ENCODE measurements at regions not wholly inside any gene's neighbourhood (a gene's known extent, or its start where the extent isn't known, plus 50 kb on each side); places are given as distances from the start of the nearest gene placed in this dataset.
"Not testable (repeated sequence)": the region's sequence is repeated elsewhere in the genome, so short reads cannot be mapped to it uniquely, and the experiment has no call there.

DNA sequence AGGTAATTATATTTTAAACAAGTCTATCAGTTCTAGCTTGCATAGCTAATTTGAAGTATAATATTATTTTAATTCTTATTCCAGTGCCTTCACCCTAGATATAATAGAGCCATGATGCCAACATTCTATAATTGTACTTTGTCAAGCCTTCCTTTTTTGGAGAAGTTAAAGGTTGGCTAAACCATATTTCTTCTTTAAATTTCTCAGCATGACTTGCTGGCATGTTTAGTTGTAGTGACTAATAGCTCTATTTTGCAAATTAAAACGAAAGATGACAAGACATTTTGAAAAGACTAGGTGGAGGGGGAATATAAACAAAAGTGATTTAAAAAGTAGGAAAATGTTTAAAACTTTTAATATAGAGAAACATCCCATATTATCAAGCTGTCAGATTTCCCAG lies 400.7 kb downstream of the PSAT1 start:
- no peaks in the 10 kb centered on the region for H3K27me3 ChIP-seq (ENCODE audit: control insufficient read depth, insufficient read depth)
- ATAC-seq (no peak), DNase-seq (no peak)
- no peaks in the 10 kb centered on the region for H3K4me1 ChIP-seq (ENCODE audit: control insufficient read depth, insufficient read depth, low read length)
- no peak overlapping the region for H3K27ac ChIP-seq (ENCODE audit: low read length)
- intact Hi-C loops (cut with DNase I) = no loop called here
- WGBS = 48% methylated on average over 1 of the region's 1 CpG
- H3K9me3 ChIP-seq (ENCODE audit: control insufficient read depth, low read length) = no peaks in the 10 kb centered on the region
- H3K4me3 ChIP-seq (ENCODE audit: low read length) = no peak overlapping the region

DNA sequence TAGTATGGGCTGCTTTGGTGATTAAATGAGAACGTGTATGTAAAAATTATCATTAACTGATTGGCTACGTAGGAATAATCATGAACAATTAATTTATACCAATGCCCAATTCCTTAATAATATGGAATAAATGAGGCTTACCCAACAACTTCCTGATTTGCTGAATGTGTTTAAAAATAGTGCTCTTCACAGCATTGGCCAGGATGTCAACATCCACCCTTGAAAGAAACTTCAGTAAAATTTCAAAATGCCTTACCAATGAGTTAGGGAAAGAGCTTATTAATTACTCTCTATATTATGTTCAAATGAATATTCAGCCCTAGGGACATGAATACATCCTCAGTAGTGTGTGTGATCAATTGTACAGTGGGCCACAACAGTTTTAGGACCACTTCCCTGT lies 401.4 kb downstream of the PSAT1 start:
- no peaks in the 10 kb centered on the region for H3K27me3 ChIP-seq (ENCODE audit: control insufficient read depth, insufficient read depth)
- 72% methylated on average over 2 of the region's 2 CpGs for WGBS

DNA sequence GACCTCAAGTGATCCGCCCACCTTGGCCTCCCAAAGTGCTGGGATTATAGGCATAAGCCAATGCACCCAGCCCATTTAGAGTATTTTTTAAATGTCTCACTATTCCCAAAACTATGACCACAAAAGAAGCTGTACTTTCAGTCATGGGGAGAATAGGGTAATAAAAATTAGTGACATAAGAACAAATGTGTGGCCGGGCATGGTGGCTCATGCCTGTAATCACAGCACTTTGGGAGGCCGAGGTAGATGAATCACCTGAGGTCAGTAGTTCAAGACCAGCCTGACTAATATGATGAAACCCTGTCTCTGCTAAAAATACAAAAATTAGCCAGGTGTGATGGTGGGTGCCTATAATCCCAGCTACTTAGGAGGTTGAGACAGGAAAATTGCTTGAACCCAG lies 402.3 kb downstream of the PSAT1 start:
- H3K4me3 ChIP-seq (ENCODE audit: low read length); H3K27me3 ChIP-seq (ENCODE audit: control insufficient read depth, insufficient read depth); DNase-seq; H3K9me3 ChIP-seq (ENCODE audit: control insufficient read depth, low read length); intact Hi-C loops (cut with DNase I); H3K4me1 ChIP-seq (ENCODE audit: control insufficient read depth, insufficient read depth, low read length); H3K27ac ChIP-seq (ENCODE audit: low read length); ATAC-seq: not testable (repeated sequence)
- 93% methylated on average over 3 of the region's 3 CpGs for WGBS

More for the DNA sequence above, 401.4 kb downstream of the PSAT1 start:
- DNase-seq (no peak), ATAC-seq (no peak)
- Histone ChIP-seq H3K4me3 (ENCODE audit: low read length) (no peak overlapping the region), H3K9me3 (ENCODE audit: control insufficient read depth, low read length) (no peaks in the 10 kb centered on the region), H3K27ac (ENCODE audit: low read length) (no peak overlapping the region), H3K4me1 (ENCODE audit: control insufficient read depth, insufficient read depth, low read length) (no peaks in the 10 kb centered on the region)
- intact Hi-C loops (cut with DNase I) = no loop called here

DNA sequence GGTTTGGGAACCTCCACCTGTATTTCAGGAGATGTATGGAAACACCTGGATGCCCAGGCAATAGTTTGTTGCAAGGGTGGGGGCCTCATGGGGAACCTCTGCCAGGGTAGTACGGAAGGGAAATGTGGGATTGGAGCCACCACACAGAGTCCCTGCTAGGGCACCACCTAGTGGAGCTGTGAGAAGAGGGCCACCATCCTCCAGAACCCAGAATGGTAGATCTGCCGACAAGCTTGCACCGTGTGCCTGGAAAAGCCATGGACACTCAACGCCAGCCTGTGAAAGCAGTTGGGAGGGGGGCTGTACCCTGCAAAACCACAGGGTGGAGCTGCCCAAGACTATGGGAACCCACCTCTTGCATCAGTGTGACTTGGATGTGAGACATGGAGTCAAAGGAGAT lies 407.2 kb downstream of the PSAT1 start:
- H3K4me3 ChIP-seq (ENCODE audit: low read length); ATAC-seq; H3K27ac ChIP-seq (ENCODE audit: low read length); H3K4me1 ChIP-seq (ENCODE audit: control insufficient read depth, insufficient read depth, low read length); H3K9me3 ChIP-seq (ENCODE audit: control insufficient read depth, low read length); intact Hi-C loops (cut with DNase I); H3K27me3 ChIP-seq (ENCODE audit: control insufficient read depth, insufficient read depth): not testable (repeated sequence)
- peak in 1 of 3 donors; percentile 38 for DNase-seq
- 70% methylated on average over 4 of the region's 4 CpGs for WGBS

DNA sequence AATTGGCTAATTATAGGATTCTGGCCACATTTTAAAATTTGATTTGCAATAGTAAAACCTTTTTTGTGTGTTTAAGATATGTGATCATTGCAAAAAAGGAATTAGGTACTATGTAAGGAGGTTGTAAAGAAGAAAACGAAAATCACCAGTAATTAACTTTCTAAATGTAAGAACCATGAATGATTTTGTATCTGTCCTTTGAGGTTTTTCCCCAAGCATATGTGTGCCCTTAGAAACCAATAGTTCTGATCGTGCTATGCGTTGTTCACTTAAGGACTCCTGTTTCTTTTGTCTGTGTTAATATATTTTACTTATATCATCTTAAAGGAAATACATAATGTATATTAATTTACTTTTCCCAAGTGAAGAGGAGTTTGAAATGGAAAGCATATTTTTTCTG lies 410.2 kb downstream of the PSAT1 start:
- Histone ChIP-seq H3K4me3 (ENCODE audit: low read length) (no peak overlapping the region), H3K4me1 (ENCODE audit: control insufficient read depth, insufficient read depth, low read length) (no peaks in the 10 kb centered on the region), H3K27me3 (ENCODE audit: control insufficient read depth, insufficient read depth) (no peaks in the 10 kb centered on the region), H3K9me3 (ENCODE audit: control insufficient read depth, low read length) (no peaks in the 10 kb centered on the region), H3K27ac (ENCODE audit: low read length) (no peak overlapping the region)
- no peak for DNase-seq
- 75% methylated on average over 3 of the region's 3 CpGs for WGBS
- ATAC-seq = no peak
- intact Hi-C loops (cut with DNase I) = no loop called here

DNA sequence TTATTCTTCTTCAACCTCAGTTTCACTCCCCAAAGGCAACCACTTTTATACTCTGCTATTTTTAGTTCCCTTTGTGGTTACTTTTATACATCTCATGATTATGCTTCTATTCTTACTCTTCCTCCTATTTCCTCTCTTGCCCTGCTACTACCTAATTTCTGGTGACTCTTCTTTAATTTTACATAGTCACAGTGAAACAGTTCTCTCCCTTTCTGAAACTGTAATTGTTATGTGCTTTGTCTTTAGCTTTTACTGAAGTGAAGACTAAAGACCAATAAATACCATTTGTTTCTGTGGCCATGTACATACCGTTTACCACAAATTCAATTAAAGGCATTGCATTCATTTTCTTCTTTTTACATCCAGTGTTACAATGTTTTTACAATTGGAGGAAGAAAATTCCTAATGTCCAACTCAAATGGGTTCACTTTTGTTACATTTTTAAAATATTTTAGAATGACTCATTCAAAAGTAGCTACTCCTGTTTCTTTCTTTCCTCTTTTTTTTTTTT lies 410.6 kb downstream of the PSAT1 start:
- ATAC-seq (no peak), DNase-seq (no peak)
- Histone ChIP-seq H3K27ac (ENCODE audit: low read length) (no peak overlapping the region), H3K9me3 (ENCODE audit: control insufficient read depth, low read length) (no peaks in the 10 kb centered on the region), H3K27me3 (ENCODE audit: control insufficient read depth, insufficient read depth) (no peaks in the 10 kb centered on the region), H3K4me3 (ENCODE audit: low read length) (no peak overlapping the region), H3K4me1 (ENCODE audit: control insufficient read depth, insufficient read depth, low read length) (no peaks in the 10 kb centered on the region)
- WGBS = 53% methylated on average over 1 of the region's 1 CpG
- intact Hi-C loops (cut with DNase I) = no loop called here

DNA sequence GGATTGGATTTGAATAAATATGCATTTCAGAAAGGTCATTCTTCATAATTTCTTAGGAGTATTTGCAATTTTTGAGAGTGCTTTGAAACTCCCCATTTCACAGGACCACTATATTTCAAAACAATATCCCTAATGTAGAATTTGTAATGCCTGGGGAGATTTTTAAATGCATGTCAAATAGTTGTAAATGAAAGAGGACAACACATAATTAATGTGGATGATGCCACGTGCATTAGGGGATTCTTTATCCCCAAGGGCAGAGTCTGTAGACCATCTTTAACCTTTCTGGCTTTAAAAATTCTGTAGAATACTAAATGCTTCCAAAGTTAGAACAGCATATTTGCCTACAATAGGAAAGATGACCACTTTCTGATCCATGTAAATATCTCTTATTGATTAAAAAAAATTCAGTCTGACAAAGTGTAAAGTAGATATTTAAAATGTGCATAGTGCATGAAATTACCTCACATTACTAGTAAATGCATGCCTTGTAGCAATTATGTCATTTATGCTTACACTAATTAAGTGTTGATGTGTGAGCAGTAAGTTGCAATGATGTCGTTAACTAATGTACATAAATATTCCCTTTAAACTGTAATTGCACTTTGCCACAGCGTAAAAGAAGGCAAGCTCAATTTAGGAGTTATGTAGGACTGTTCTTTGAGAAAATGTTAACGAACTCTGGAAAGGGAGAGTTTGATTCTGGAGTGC lies 416.1 kb downstream of the PSAT1 start:
- Histone ChIP-seq H3K4me3 (ENCODE audit: low read length) (no peak overlapping the region), H3K4me1 (ENCODE audit: control insufficient read depth, insufficient read depth, low read length) (no peaks in the 10 kb centered on the region), H3K9me3 (ENCODE audit: control insufficient read depth, low read length) (no peaks in the 10 kb centered on the region), H3K27me3 (ENCODE audit: control insufficient read depth, insufficient read depth) (no peaks in the 10 kb centered on the region), H3K27ac (ENCODE audit: low read length) (no peak overlapping the region)
- intact Hi-C loops (cut with DNase I) = no loop called here
- DNase-seq (no peak), ATAC-seq (no peak)
- WGBS = 69% methylated on average over 4 of the region's 4 CpGs

DNA sequence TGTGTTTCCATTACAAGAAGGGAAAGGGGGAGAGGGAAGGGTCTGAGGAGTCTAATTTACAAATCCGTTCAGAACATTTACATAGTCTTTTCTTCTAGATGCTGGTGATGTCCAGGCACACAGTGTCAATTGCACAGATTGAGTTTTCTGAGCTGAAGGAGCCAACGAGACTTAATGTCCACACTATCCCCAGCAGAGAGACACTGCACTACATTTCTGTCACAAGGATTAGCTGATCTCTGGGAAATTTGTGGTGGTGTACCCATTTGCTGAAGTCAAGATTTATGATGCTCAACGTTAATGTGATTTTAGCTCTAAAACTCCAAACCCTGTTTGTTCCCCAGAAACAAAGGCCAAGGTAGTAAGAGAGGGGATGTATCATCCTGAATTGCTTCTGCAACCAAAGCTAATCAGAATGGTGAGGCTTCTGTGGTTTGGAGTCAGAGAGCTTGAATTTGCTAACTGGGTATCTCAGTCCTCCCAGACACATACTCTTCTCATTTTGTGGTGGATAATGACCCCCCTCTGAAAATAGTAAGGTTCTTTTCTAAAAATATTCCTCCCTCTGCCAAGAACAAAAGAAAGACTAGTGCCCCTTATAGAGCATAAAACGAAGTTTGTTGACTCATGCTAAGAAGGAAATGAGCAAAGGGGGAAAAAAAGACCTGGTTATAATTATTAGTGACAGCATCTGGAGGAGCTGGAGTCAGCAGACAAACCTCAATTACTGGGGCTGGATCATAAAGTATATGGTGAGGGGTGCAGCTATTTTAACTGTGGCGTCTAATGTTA lies 416.9 kb downstream of the PSAT1 start:
- no peaks in the 10 kb centered on the region for H3K9me3 ChIP-seq (ENCODE audit: control insufficient read depth, low read length)
- H3K27me3 ChIP-seq (ENCODE audit: control insufficient read depth, insufficient read depth) = no peaks in the 10 kb centered on the region
- no peaks in the 10 kb centered on the region for H3K4me1 ChIP-seq (ENCODE audit: control insufficient read depth, insufficient read depth, low read length)
- ATAC-seq (no peak), DNase-seq (no peak)
- no peak overlapping the region for H3K27ac ChIP-seq (ENCODE audit: low read length)
- intact Hi-C loops (cut with DNase I) = no loop called here
- no peak overlapping the region for H3K4me3 ChIP-seq (ENCODE audit: low read length)
- 46% methylated on average over 5 of the region's 5 CpGs for WGBS

DNA sequence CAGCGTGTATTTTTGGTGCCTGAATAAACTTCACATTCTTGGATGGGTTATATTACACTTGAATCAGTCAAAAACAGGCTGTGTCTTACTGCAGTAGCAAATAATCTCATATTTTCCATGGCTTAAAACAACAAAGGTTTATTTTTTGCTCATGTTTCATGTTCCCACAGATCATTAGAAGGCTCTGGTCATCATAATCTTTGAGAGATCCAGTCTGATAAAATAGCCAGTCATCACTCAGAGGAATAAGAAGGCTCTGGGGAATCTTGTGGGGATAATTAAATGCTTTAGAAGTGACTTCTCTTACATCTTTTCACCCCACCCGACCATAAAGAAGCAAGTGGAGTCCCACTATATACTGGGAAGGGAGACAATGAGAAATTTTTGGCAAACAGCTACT lies 417.7 kb downstream of the PSAT1 start:
- DNase-seq (no peak), ATAC-seq (no peak)
- intact Hi-C loops (cut with DNase I) = no loop called here
- Histone ChIP-seq H3K9me3 (ENCODE audit: control insufficient read depth, low read length) (no peaks in the 10 kb centered on the region), H3K4me3 (ENCODE audit: low read length) (no peak overlapping the region), H3K27me3 (ENCODE audit: control insufficient read depth, insufficient read depth) (no peaks in the 10 kb centered on the region), H3K27ac (ENCODE audit: low read length) (no peak overlapping the region), H3K4me1 (ENCODE audit: control insufficient read depth, insufficient read depth, low read length) (no peaks in the 10 kb centered on the region)
- 29% methylated on average over 2 of the region's 2 CpGs for WGBS

DNA sequence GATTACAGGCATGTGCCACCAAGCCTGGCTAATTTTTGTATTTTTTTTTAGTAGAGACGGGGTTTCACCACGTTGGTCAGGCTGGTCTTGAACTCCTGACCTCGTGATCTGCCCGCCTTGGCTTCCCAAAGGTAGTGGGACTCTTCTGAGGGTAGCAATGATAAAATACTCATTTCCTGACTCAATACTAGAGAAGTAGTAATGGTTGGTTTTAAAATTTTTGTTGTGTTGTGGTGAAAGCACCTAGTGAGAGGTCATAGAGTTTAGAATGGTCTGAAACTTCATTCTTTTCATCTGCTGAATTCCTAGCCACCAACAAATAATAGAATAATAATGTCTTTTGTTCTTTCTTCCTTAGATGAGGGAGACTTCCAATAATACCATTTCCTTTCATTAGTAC lies 422.1 kb downstream of the PSAT1 start:
- H3K4me3 ChIP-seq (ENCODE audit: low read length); H3K27ac ChIP-seq (ENCODE audit: low read length); intact Hi-C loops (cut with DNase I); DNase-seq; H3K9me3 ChIP-seq (ENCODE audit: control insufficient read depth, low read length); ATAC-seq; H3K4me1 ChIP-seq (ENCODE audit: control insufficient read depth, insufficient read depth, low read length); H3K27me3 ChIP-seq (ENCODE audit: control insufficient read depth, insufficient read depth): not testable (repeated sequence)
- 87% methylated on average over 4 of the region's 4 CpGs for WGBS

DNA sequence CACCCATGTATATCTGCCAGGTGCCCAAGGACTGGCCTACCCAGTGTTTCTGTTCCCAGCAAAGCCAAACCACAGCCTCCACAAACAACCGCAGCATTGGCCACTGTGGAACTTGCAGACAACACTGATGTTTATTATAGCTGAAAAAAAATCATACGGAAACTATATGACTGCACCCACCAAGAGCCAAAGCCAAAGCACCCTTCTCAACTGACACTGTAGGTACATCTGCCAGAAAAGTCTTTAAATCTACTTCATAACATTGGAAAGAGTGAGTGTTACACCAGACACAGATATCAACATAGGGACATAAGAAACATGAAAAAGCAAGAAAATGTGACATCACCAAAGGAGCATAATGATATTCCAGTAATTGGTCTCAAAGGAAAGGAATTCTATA lies 428.0 kb downstream of the PSAT1 start:
- H3K9me3 ChIP-seq (ENCODE audit: control insufficient read depth, low read length) = no peaks in the 10 kb centered on the region
- no peak overlapping the region for H3K27ac ChIP-seq (ENCODE audit: low read length)
- no peaks in the 10 kb centered on the region for H3K4me1 ChIP-seq (ENCODE audit: control insufficient read depth, insufficient read depth, low read length)
- ATAC-seq = no peak
- intact Hi-C loops (cut with DNase I) = no loop called here
- H3K4me3 ChIP-seq (ENCODE audit: low read length) = no peak overlapping the region
- DNase-seq = no peak
- 87% methylated on average over 2 of the region's 2 CpGs for WGBS
- no peaks in the 10 kb centered on the region for H3K27me3 ChIP-seq (ENCODE audit: control insufficient read depth, insufficient read depth)
